Gastroesophageal sphincter (tissue), 3 donors: ENCODE measurements at regions not wholly inside any gene's neighbourhood (a gene's known extent, or its start where the extent isn't known, plus 50 kb on each side); places are given as distances from the start of the nearest gene placed in this dataset.

Source experiments
- CTCF ChIP-seq, 4 experiments: fragments of 200-600 bp in 2 of 4; fragments of 450-650 bp in 2 of 4; sonication (generic) in 1 of 4; IDR thresholded peaks; one replicate each; pipeline ENCODE4 v1.5.1; 2017 to 2019; ENCODE audit warnings: antibody characterized with exemption in 4 of 4, mild to moderate bottlenecking in 2 of 4, moderate library complexity in 2 of 4
- EP300 ChIP-seq: sonication (generic); formaldehyde crosslinking; IDR thresholded peaks from one replicate; pipeline ENCODE4 v1.6.1; 2017; ENCODE audit warnings: antibody characterized with exemption, mild to moderate bottlenecking
- POLR2A ChIP-seq, 2 donors: fragments of 450-650 bp; IDR thresholded peaks; one replicate each; pipeline ENCODE4 v1.6.1; 2017; ENCODE audit warnings: antibody characterized with exemption in 2 of 2, mild to moderate bottlenecking in 2 of 2, moderate library complexity in 1 of 2
- POLR2AphosphoS5 ChIP-seq: sonication (generic); formaldehyde crosslinking; IDR thresholded peaks from one replicate; pipeline ENCODE4 v1.6.1; 2017; ENCODE audit warnings: antibody characterized with exemption

DNA sequence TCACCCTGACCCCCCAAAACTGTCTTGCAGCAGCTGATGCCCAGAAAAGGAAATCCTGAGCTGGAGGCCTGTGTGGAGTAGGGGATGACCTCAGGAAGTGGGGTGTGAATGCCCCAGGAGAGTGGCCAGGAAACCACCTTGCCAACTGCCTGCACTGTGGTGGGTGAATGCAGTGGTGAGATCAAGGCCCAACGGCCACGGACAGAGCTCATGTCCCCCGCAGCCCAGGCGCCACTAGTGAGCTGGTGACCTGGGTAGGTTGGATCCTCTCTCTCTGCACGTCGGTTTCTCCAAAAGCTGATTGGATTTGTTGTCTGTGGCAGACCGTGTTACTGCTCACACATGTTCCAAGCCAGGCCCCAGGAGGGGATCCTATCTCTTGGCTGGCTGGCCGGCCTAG is 448.9 kb downstream of the TCERG1L start:
- TF ChIP-seq CTCF (IDR thresholded peaks at IDR 0.05): no peak
- TF ChIP-seq POLR2A (IDR thresholded peaks at IDR 0.05): no peak
- TF ChIP-seq POLR2AphosphoS5: no peak
- TF ChIP-seq EP300: no peak
